ENCODE measurements at regions not wholly inside any gene's neighbourhood (a gene's known extent, or its start where the extent isn't known, plus 50 kb on each side); places are given as distances from the start of the nearest gene placed in this dataset.

- ChIA-PET POLR2A (ENCODE audit: unreplicated experiment) (no interaction called here), CTCF (no interaction called here)
- WGBS, 2 experiments (ENCODE audit: extremely low coverage in 2 of 2, insufficient read length in 1 of 2) = no CpG with 5 or more reads among the region's 2 CpGs
- Histone ChIP-seq H3K9me1 (ENCODE audit: insufficient read depth, low read length) (no peaks in the 10 kb centered on the region), H3K9me3 (ENCODE audit: control insufficient read depth, insufficient read depth, low read length) (no peaks in the 10 kb centered on the region), H3K56ac (ENCODE audit: extremely low read depth, insufficient read depth, low read length) (no peak overlapping the region), H3K18ac (ENCODE audit: low read depth, low read length) (no peak overlapping the region), H2BK20ac (ENCODE audit: low read depth, low read length) (no peak overlapping the region), H2BK5ac (ENCODE audit: low read depth, low read length, poor library complexity, severe bottlenecking) (no peak overlapping the region), H3K14ac (replicated peaks; ENCODE audit: low read depth, low read length) (no peak overlapping the region), H3K27ac (ENCODE audit: insufficient read depth, low read length) (no peak overlapping the region), H4K91ac (ENCODE audit: insufficient read depth, low read depth, low read length) (no peak overlapping the region), H3K4me1 (ENCODE audit: control insufficient read depth, insufficient read depth, low read length) (no peaks in the 10 kb centered on the region), H3K4me2 (ENCODE audit: low read depth, low read length) (no peak overlapping the region), H3K36me3 (ENCODE audit: control insufficient read depth, insufficient read depth, low read length) (no peaks in the 10 kb centered on the region), H4K8ac (ENCODE audit: low read depth in 2 of 2, low read length in 2 of 2) (no peak overlapping the region), H4K5ac (ENCODE audit: low read depth, low read length) (no peak overlapping the region), H3K4me3 (ENCODE audit: insufficient read depth, low read depth, low read length) (no peak overlapping the region), H3K9ac (ENCODE audit: low read depth, low read length) (no peak overlapping the region), H2AK5ac (ENCODE audit: low read depth, low read length) (no peak overlapping the region), H3K23ac (ENCODE audit: low read depth, low read length) (no peak overlapping the region), H2AK9ac (replicated peaks; ENCODE audit: low read depth, low read length, poor library complexity) (no peak overlapping the region), H3K27me3 (ENCODE audit: control insufficient read depth, insufficient read depth, low read length) (no peaks in the 10 kb centered on the region), H3K4ac (ENCODE audit: low read depth, low read length) (no peak overlapping the region), H3K79me1 (ENCODE audit: low read depth in 1 of 2, low read length in 2 of 2) (no peaks in the 10 kb centered on the region), H4K20me1 (ENCODE audit: insufficient read depth, low read length) (no peaks in the 10 kb centered on the region), H2BK120ac (ENCODE audit: low read depth, low read length) (no peak overlapping the region), H2BK15ac (ENCODE audit: low read depth, low read length) (no peak overlapping the region), H2AFZ (replicated peaks; ENCODE audit: low read length, poor library complexity) (no peak overlapping the region)
- ATAC-seq (ENCODE audit: low read depth) = no peak
- dilution Hi-C loops (cut with HindIII; ENCODE audit: low sequenced_read_pairs, unreplicated experiment) (no loop called here), intact Hi-C loops (cut with micrococcal nuclease) (no loop called here), in situ Hi-C loops (cut with MboI; ENCODE audit: low sequenced_read_pairs) (no loop called here)
- no peak for DNase-seq
- no TSS peak for BruUV-seq (replicated peaks)
- TF ChIP-seq RAD21 (IDR thresholded peaks at IDR 0.05; ENCODE audit: low read length) (no peak), RFX5 (IDR thresholded peaks at IDR 0.05; ENCODE audit: low read depth, low read length) (no peak), NFE2L2 (IDR thresholded peaks at IDR 0.05; ENCODE audit: low read depth, low read length) (no peak), POLR2A (IDR thresholded peaks at IDR 0.05; ENCODE audit: low read depth, low read length) (no peak), CHD1 (IDR thresholded peaks at IDR 0.05; ENCODE audit: low read depth, low read length) (no peak), CTCF (conservative IDR thresholded peaks at IDR 0.05; ENCODE audit: low read depth, low read length) (no peak), CEBPB (IDR thresholded peaks at IDR 0.05; ENCODE audit: low read depth, low read length) (no peak), USF2 (IDR thresholded peaks at IDR 0.05; ENCODE audit: low read depth, low read length) (no peak), MAFK (IDR thresholded peaks at IDR 0.05; ENCODE audit: low read depth, low read length) (no peak), MAZ (IDR thresholded peaks at IDR 0.05; ENCODE audit: borderline replicate concordance, low read depth, low read length) (no peak), FOS (IDR thresholded peaks at IDR 0.05; ENCODE audit: low read depth, low read length) (no peak), RCOR1 (IDR thresholded peaks at IDR 0.05; ENCODE audit: insufficient replicate concordance, low read length) (no peak), MXI1 (IDR thresholded peaks at IDR 0.05; ENCODE audit: borderline replicate concordance, low read depth, low read length) (no peak), BHLHE40 (IDR thresholded peaks at IDR 0.05; ENCODE audit: low read depth, low read length) (no peak)
- TF ChIP-seq, protein P1, sequence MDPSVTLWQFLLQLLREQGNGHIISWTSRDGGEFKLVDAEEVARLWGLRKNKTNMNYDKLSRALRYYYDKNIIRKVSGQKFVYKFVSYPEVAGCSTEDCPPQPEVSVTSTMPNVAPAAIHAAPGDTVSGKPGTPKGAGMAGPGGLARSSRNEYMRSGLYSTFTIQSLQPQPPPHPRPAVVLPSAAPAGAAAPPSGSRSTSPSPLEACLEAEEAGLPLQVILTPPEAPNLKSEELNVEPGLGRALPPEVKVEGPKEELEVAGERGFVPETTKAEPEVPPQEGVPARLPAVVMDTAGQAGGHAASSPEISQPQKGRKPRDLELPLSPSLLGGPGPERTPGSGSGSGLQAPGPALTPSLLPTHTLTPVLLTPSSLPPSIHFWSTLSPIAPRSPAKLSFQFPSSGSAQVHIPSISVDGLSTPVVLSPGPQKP (IDR thresholded peaks at IDR 0.05; ENCODE audit: borderline replicate concordance, low read depth, low read length) = no peak
These were observed 286.1 kb upstream of the USP25 start for GRCh38 chr21:15443740-15444117.

All from IMR-90 (cell line).